DOHH2 (cell line): ENCODE measurements at regions not wholly inside any gene's neighbourhood (a gene's known extent, or its start where the extent isn't known, plus 50 kb on each side); places are given as distances from the start of the nearest gene placed in this dataset.

Experiments used
- H3F3A ChIP-seq: fragments of 200-600 bp; sonication (generic), shearing (Covaris generic); 2 replicates; pipeline ENCODE4 v1.6.0; 2016; ENCODE audit warnings: antibody characterized with exemption, mild to moderate bottlenecking; ENCODE audit not compliant: control insufficient read depth, insufficient read depth
- H3K27ac ChIP-seq: fragments of 200-600 bp; sonication (generic); 2 replicates; pipeline ENCODE4 v1.5.1; 2014; ENCODE audit warnings: low read depth, mild to moderate bottlenecking, low read length, moderate library complexity
- H3K27me3 ChIP-seq: fragments of 200-600 bp; sonication (generic); 2 replicates; pipeline ENCODE4 v1.6.1; 2014; ENCODE audit warnings: mild to moderate bottlenecking, low read length, mixed read lengths; ENCODE audit not compliant: control insufficient read depth
- H3K36me3 ChIP-seq: fragments of 200-600 bp; sonication (generic); 2 replicates; pipeline ENCODE4 v1.6.1; 2014; ENCODE audit warnings: mild to moderate bottlenecking, low read length, moderate library complexity, mixed read lengths; ENCODE audit not compliant: control insufficient read depth
- H3K4me1 ChIP-seq: fragments of 200-600 bp; sonication (generic); 2 replicates; pipeline ENCODE4 v1.6.1; 2014; ENCODE audit warnings: mild to moderate bottlenecking, low read length, mixed read lengths; ENCODE audit not compliant: control insufficient read depth
- H3K4me2 ChIP-seq: fragments of 200-600 bp; sonication (generic); 2 replicates; pipeline ENCODE4 v1.6.0; 2014; ENCODE audit warnings: mild to moderate bottlenecking, low read length, moderate library complexity
- H3K4me3 ChIP-seq: fragments of 200-600 bp; sonication (generic); 2 replicates; pipeline ENCODE4 v1.5.1; 2014; ENCODE audit warnings: mild to moderate bottlenecking, low read length, mixed read lengths
- H3K79me2 ChIP-seq: fragments of 200-600 bp; sonication (generic); 2 replicates; pipeline ENCODE4 v1.6.1; 2014; ENCODE audit warnings: mild to moderate bottlenecking, low read length, mixed read lengths; ENCODE audit not compliant: control insufficient read depth
- H3K9me2 ChIP-seq: fragments of 200-600 bp; sonication (generic); replicated peaks from 2 replicates; pipeline ENCODE4 v1.6.1; 2014; ENCODE audit warnings: mild to moderate bottlenecking, low read length, mixed read lengths; ENCODE audit not compliant: control insufficient read depth
- H3K9me3 ChIP-seq: fragments of 200-600 bp; sonication (generic); 2 replicates; pipeline ENCODE4 v1.6.1; 2014; ENCODE audit warnings: antibody characterized with exemption, low read length, mixed read lengths; ENCODE audit not compliant: control insufficient read depth, insufficient read depth
- H4K20me1 ChIP-seq: fragments of 200-600 bp; sonication (generic); 2 replicates; pipeline ENCODE4 v1.6.0; 2014; ENCODE audit warnings: low read depth, mild to moderate bottlenecking, antibody characterized with exemption, low read length, moderate library complexity; ENCODE audit not compliant: control insufficient read depth, insufficient read depth
- EZH2phosphoT487 ChIP-seq: fragments of 200-600 bp; sonication (generic); IDR thresholded peaks from 2 replicates; pipeline ENCODE4 v1.6.1; 2017; ENCODE audit warnings: borderline replicate concordance, mild to moderate bottlenecking, antibody characterized with exemption, low read length, moderate library complexity, mixed read lengths
- TF ChIP-seq, protein P1 (sequence below): fragments of 200-600 bp; sonication (generic); IDR thresholded peaks from one replicate; pipeline ENCODE4 v1.5.1; 2014; ENCODE audit warnings: antibody characterized with exemption, mild to moderate bottlenecking, low read depth, low read length; ENCODE audit not compliant: poor library complexity, severe bottlenecking

DNA sequence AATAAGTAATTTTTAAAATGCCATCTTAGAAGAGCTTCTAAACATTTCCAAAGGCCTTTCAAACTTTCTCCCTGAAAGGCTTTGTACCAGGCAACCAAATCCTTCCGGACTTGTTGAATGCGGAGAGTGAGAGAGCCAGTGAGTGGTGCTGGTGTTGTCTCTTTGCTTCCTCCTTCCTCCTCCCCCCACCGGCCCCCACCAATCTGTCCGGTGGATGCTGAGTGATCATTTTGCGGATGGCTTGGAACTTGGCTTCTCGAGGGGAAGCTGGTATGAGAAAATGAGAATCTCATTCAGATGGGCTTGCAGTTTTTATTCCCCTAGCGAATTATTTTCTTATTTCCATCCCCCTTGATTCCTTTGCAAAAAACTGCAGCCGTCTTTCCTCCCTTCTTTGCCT is 97.3 kb downstream of the ANKRD60 start:
- Histone ChIP-seq H3K27ac (no peak overlapping the region), H3K27me3 (peaks cover 35% of the 10 kb centered on the region), H4K20me1 (no peaks in the 10 kb centered on the region), H3K79me2 (no peaks in the 10 kb centered on the region), H3K9me2 (no peaks in the 10 kb centered on the region), H3F3A (no peaks in the 10 kb centered on the region), H3K9me3 (no peaks in the 10 kb centered on the region), H3K4me3 (no peak overlapping the region), H3K36me3 (no peaks in the 10 kb centered on the region), H3K4me2 (no peak overlapping the region), H3K4me1 (no peaks in the 10 kb centered on the region)
- TF ChIP-seq, protein P1, sequence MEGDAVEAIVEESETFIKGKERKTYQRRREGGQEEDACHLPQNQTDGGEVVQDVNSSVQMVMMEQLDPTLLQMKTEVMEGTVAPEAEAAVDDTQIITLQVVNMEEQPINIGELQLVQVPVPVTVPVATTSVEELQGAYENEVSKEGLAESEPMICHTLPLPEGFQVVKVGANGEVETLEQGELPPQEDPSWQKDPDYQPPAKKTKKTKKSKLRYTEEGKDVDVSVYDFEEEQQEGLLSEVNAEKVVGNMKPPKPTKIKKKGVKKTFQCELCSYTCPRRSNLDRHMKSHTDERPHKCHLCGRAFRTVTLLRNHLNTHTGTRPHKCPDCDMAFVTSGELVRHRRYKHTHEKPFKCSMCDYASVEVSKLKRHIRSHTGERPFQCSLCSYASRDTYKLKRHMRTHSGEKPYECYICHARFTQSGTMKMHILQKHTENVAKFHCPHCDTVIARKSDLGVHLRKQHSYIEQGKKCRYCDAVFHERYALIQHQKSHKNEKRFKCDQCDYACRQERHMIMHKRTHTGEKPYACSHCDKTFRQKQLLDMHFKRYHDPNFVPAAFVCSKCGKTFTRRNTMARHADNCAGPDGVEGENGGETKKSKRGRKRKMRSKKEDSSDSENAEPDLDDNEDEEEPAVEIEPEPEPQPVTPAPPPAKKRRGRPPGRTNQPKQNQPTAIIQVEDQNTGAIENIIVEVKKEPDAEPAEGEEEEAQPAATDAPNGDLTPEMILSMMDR, result no peak
- no peak for TF ChIP-seq EZH2phosphoT487

DNA sequence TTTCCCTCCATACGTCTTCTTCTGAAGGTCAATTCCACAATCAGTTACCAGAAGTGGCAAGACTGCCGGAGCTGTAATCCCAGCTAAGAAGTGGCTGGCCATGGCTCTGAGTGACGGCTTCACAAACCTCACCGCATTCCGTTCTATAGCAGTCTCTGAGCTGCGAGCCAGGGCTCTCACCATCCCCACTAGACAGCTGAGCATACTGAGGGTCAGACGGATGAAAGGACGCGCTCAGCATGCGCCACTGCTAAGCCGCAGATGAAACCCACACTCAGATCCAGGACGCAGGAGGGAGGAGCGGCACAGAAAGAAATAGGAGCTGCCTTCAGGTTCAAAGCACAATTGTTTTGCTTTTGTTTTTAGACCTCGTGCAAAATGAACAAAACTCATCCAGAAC is 97.9 kb downstream of the ANKRD60 start:
- H3K4me2 ChIP-seq, result no peak overlapping the region
- no peaks in the 10 kb centered on the region for H3F3A ChIP-seq
- peaks cover 32% of the 10 kb centered on the region for H3K27me3 ChIP-seq
- H3K27ac ChIP-seq, result no peak overlapping the region
- H3K9me2 ChIP-seq, result no peaks in the 10 kb centered on the region
- no peaks in the 10 kb centered on the region for H3K79me2 ChIP-seq
- no peaks in the 10 kb centered on the region for H3K9me3 ChIP-seq
- H3K36me3 ChIP-seq, result no peaks in the 10 kb centered on the region
- H4K20me1 ChIP-seq, result no peaks in the 10 kb centered on the region
- H3K4me3 ChIP-seq, result no peak overlapping the region
- H3K4me1 ChIP-seq, result no peaks in the 10 kb centered on the region
- TF ChIP-seq EZH2phosphoT487, result no peak
- TF ChIP-seq, protein P1, result no peak

DNA sequence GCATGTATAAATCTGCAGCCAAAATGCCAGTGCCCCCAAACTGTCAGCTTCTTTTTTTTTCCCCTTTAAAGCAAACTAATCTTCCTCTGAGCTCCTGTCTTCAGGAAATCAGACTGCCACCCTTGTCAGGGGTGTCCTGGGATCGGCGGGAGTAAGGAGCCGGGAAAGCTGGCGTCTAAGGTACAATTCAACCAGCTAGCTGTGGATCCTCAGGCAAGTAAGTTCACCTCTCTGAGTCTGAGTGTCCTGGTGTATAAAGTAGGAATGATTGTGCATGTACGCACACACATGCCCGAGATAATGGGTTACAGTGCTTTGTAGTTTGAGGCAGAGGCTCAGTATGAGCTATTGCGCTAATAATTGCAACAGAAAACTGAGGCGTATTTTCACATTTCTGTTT is 98.3 kb downstream of the ANKRD60 start:
- no peaks in the 10 kb centered on the region for H3K9me2 ChIP-seq
- H3K4me3 ChIP-seq, result no peak overlapping the region
- no peaks in the 10 kb centered on the region for H3F3A ChIP-seq
- H3K4me1 ChIP-seq, result no peaks in the 10 kb centered on the region
- no peaks in the 10 kb centered on the region for H3K79me2 ChIP-seq
- no peak overlapping the region for H3K4me2 ChIP-seq
- H4K20me1 ChIP-seq, result no peaks in the 10 kb centered on the region
- no peak overlapping the region for H3K27ac ChIP-seq
- H3K9me3 ChIP-seq, result no peaks in the 10 kb centered on the region
- peaks cover 32% of the 10 kb centered on the region for H3K27me3 ChIP-seq
- no peaks in the 10 kb centered on the region for H3K36me3 ChIP-seq
- TF ChIP-seq, protein P1, result no peak
- TF ChIP-seq EZH2phosphoT487, result no peak

DNA sequence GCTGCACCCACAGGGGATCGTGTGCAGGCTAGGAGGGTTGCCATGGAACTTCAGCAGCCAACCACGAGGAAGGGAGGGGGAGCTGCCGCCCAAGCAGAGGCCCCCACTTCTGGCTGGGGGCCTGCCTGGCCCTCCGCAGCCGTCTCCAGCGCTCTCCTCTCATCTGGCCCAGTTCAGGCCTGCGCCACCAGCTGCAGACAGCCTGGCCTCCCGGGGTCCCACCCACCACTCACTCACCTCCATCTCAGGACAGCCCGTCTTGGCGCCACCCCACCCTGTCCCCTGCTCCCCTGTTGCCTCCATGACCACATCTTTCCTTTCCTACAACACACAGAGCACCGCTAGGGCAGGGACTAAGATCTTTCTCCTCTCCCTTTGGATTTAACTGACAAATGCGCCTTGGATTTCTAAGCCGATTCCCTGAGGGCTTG is 98.7 kb downstream of the ANKRD60 start:
- H3K4me3 ChIP-seq, result no peak overlapping the region
- no peaks in the 10 kb centered on the region for H3K9me2 ChIP-seq
- no peaks in the 10 kb centered on the region for H3K79me2 ChIP-seq
- no peak overlapping the region for H3K27ac ChIP-seq
- H3K4me1 ChIP-seq, result no peaks in the 10 kb centered on the region
- no peaks in the 10 kb centered on the region for H3F3A ChIP-seq
- no peaks in the 10 kb centered on the region for H3K36me3 ChIP-seq
- H3K27me3 ChIP-seq, result peaks cover 32% of the 10 kb centered on the region
- H3K9me3 ChIP-seq, result no peaks in the 10 kb centered on the region
- TF ChIP-seq, protein P1, result no peak
- no peak for TF ChIP-seq EZH2phosphoT487
- no peak overlapping the region for H3K4me2 ChIP-seq
- no peaks in the 10 kb centered on the region for H4K20me1 ChIP-seq
